Testis (tissue), 2 donors: ENCODE measurements at regions not wholly inside any gene's neighbourhood (a gene's known extent, or its start where the extent isn't known, plus 50 kb on each side); places are given as distances from the start of the nearest gene placed in this dataset.

Experiments used
- CTCF ChIP-seq, 3 experiments: fragments of 450-650 bp in 2 of 3; fragments of 200-600 bp in 1 of 3; sonication (generic) in 1 of 3; IDR thresholded peaks; one replicate each; pipeline ENCODE4 v1.5.1; 2016 to 2019; ENCODE audit warnings: antibody characterized with exemption in 3 of 3, mild to moderate bottlenecking in 2 of 3, moderate library complexity in 1 of 3
- POLR2A ChIP-seq: fragments of 450-650 bp; IDR thresholded peaks from one replicate; pipeline ENCODE4 v1.6.1; 2017; ENCODE audit warnings: antibody characterized with exemption, mild to moderate bottlenecking, moderate library complexity

GRCh38 chr4:132228676-132229075 lies 920.4 kb upstream of the PCDH10 start:
- TF ChIP-seq CTCF (IDR thresholded peaks at IDR 0.05) = no peak
- no peak for TF ChIP-seq POLR2A
